Loucy (cell line): ENCODE measurements at regions not wholly inside any gene's neighbourhood (a gene's known extent, or its start where the extent isn't known, plus 50 kb on each side); places are given as distances from the start of the nearest gene placed in this dataset.

Experiments used
- H2AFZ ChIP-seq: fragments of 200-600 bp; sonication (generic); 2 replicates; pipeline ENCODE4 v1.6.0; 2016; ENCODE audit warnings: antibody characterized with exemption, mild to moderate bottlenecking, low read length, moderate library complexity
- H3F3A ChIP-seq: fragments of 200-600 bp; 2 replicates; pipeline ENCODE4 v1.6.0; 2016; ENCODE audit warnings: antibody characterized with exemption, low read depth, mild to moderate bottlenecking
- H3K27me3 ChIP-seq: fragments of 200-600 bp; sonication (generic); 2 replicates; pipeline ENCODE4 v1.6.1; 2014; ENCODE audit warnings: low read length, mild to moderate bottlenecking; ENCODE audit not compliant: insufficient read depth, poor library complexity, severe bottlenecking
- H3K36me3 ChIP-seq: fragments of 200-600 bp; sonication (generic); 2 replicates; pipeline ENCODE4 v1.6.1; 2016; ENCODE audit warnings: low read length; ENCODE audit not compliant: insufficient read depth
- H3K4me1 ChIP-seq: fragments of 200-600 bp; sonication (generic); 2 replicates; pipeline ENCODE4 v1.5.1; 2014; ENCODE audit warnings: low read length, mild to moderate bottlenecking; ENCODE audit not compliant: insufficient read depth, poor library complexity, severe bottlenecking
- H3K4me2 ChIP-seq: fragments of 200-600 bp; sonication (generic); 2 replicates; pipeline ENCODE4 v1.6.0; 2014; ENCODE audit warnings: antibody characterized with exemption, low read length, low read depth, mild to moderate bottlenecking; ENCODE audit not compliant: poor library complexity, severe bottlenecking
- H3K4me3 ChIP-seq: fragments of 200-600 bp; sonication (generic); 2 replicates; pipeline ENCODE4 v1.5.1; 2014; ENCODE audit warnings: low read length, mild to moderate bottlenecking, mixed read lengths; ENCODE audit not compliant: poor library complexity, severe bottlenecking
- H3K79me2 ChIP-seq: fragments of 200-600 bp; sonication (generic); 2 replicates; pipeline ENCODE4 v1.6.1; 2014; ENCODE audit warnings: low read length; ENCODE audit not compliant: insufficient read depth
- H3K9ac ChIP-seq: fragments of 200-600 bp; sonication (generic); 2 replicates; pipeline ENCODE4 v1.6.0; 2014; ENCODE audit warnings: mild to moderate bottlenecking, low read depth, low read length, moderate library complexity; ENCODE audit not compliant: poor library complexity, severe bottlenecking
- H3K9me2 ChIP-seq: fragments of 200-600 bp; sonication (generic); replicated peaks from 2 replicates; pipeline ENCODE4 v1.6.1; 2016; ENCODE audit warnings: low read depth, low read length, mixed read lengths
- H3K9me3 ChIP-seq: fragments of 200-600 bp; sonication (generic); 2 replicates; pipeline ENCODE4 v1.6.1; 2014; ENCODE audit warnings: mild to moderate bottlenecking, antibody characterized with exemption, low read length, low read depth; ENCODE audit not compliant: insufficient read depth
- H4K20me1 ChIP-seq: fragments of 200-600 bp; sonication (generic); 2 replicates; pipeline ENCODE4 v1.6.0; 2014; ENCODE audit warnings: antibody characterized with exemption, low read length, mild to moderate bottlenecking; ENCODE audit not compliant: insufficient read depth, poor library complexity, severe bottlenecking
- EZH2phosphoT487 ChIP-seq: fragments of 200-600 bp; IDR thresholded peaks from 2 replicates; pipeline ENCODE4 v1.6.1; 2018; ENCODE audit warnings: antibody characterized with exemption, mild to moderate bottlenecking, moderate library complexity, borderline replicate concordance
- TF ChIP-seq, protein P1 (sequence below): fragments of 200-600 bp; sonication (generic); conservative IDR thresholded peaks from 2 replicates; pipeline ENCODE4 v1.5.1; 2014; ENCODE audit warnings: mild to moderate bottlenecking, antibody characterized with exemption, low read length

DNA sequence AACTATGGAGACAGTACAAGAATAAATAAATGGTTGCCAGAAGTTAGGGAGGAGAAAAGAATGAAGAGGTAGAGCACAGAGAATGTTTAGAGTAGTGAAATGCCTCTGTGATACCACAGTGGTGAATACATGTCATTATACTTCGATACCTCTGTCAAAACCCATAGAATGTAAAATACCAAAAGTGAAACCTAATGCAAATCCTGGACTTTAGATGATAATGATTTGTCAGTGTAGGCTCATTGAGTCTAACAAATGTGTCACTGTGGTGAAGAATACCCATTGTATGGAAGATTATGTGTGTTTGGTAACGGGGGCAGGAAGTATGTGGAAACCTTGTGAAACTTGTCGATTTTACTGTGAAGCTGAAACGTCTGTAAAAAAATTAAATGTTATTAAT is 1106.5 kb upstream of the TMPRSS15 start:
- TF ChIP-seq EZH2phosphoT487, result no peak
- TF ChIP-seq, protein P1, sequence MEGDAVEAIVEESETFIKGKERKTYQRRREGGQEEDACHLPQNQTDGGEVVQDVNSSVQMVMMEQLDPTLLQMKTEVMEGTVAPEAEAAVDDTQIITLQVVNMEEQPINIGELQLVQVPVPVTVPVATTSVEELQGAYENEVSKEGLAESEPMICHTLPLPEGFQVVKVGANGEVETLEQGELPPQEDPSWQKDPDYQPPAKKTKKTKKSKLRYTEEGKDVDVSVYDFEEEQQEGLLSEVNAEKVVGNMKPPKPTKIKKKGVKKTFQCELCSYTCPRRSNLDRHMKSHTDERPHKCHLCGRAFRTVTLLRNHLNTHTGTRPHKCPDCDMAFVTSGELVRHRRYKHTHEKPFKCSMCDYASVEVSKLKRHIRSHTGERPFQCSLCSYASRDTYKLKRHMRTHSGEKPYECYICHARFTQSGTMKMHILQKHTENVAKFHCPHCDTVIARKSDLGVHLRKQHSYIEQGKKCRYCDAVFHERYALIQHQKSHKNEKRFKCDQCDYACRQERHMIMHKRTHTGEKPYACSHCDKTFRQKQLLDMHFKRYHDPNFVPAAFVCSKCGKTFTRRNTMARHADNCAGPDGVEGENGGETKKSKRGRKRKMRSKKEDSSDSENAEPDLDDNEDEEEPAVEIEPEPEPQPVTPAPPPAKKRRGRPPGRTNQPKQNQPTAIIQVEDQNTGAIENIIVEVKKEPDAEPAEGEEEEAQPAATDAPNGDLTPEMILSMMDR, result no peak
- H3K4me1 ChIP-seq, result no peaks in the 10 kb centered on the region
- no peaks in the 10 kb centered on the region for H3F3A ChIP-seq
- H3K4me2 ChIP-seq, result no peak overlapping the region
- H3K4me3 ChIP-seq, result no peak overlapping the region
- no peaks in the 10 kb centered on the region for H4K20me1 ChIP-seq
- H3K79me2 ChIP-seq, result no peaks in the 10 kb centered on the region
- H3K9me2 ChIP-seq, result no peaks in the 10 kb centered on the region
- H3K27me3 ChIP-seq, result no peaks in the 10 kb centered on the region
- H3K9ac ChIP-seq, result no peak overlapping the region
- no peaks in the 10 kb centered on the region; the same call in 1 of the 2 replicates for H3K9me3 ChIP-seq
- H3K36me3 ChIP-seq, result no peaks in the 10 kb centered on the region
- H2AFZ ChIP-seq, result no peak overlapping the region

DNA sequence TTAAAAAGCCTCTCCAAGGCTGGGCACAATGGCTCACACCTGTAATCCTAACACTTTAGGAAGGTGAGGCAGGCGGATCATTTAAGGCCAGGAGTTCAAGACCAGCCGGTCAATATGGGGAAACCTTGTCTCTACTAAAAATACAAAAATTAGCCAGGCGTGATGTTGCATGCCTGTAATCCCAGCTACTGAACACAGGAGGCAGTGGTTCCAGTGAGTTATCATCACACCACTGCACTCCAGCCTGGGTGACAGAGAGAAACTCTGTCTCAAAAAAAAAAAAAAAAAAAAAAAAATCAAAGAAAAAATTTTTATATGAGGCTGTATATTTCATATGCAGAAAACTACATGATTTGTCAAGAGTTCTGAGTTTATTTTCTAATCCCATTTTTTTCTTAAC is 1107.1 kb upstream of the TMPRSS15 start:
- Histone ChIP-seq H3K4me2 (no peak overlapping the region), H4K20me1 (no peaks in the 10 kb centered on the region), H3K9me2 (no peaks in the 10 kb centered on the region), H3K9ac (no peak overlapping the region), H3K27me3 (no peaks in the 10 kb centered on the region), H3K9me3 (no peaks in the 10 kb centered on the region; the same call in 1 of the 2 replicates), H2AFZ (no peak overlapping the region), H3F3A (no peaks in the 10 kb centered on the region), H3K4me1 (no peaks in the 10 kb centered on the region), H3K36me3 (no peaks in the 10 kb centered on the region), H3K79me2 (no peaks in the 10 kb centered on the region), H3K4me3 (no peak overlapping the region)
- TF ChIP-seq, protein P1, result no peak
- no peak for TF ChIP-seq EZH2phosphoT487

DNA sequence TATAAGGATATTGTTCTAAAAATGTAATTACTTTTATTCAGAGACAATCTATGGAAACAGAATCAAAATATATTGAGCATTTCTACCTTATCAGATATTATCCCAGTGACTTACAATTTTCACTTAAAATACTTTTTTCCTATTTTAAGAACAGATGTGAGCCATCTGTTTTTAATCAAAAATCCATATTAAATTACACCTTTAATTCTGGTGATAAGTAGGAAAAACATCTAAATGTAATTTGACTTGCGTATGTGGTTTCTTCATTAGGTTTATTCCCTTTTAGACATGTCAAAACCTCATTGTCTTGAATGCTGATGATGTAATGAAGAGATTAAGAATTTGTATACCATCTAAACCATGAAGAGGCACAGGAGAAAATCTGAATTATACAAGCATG is 1118.8 kb upstream of the TMPRSS15 start:
- Histone ChIP-seq H3K9me3 (no peaks in the 10 kb centered on the region), H3K9ac (no peak overlapping the region), H4K20me1 (no peaks in the 10 kb centered on the region), H3K4me1 (no peaks in the 10 kb centered on the region), H3K79me2 (no peaks in the 10 kb centered on the region), H2AFZ (no peak overlapping the region), H3K36me3 (no peaks in the 10 kb centered on the region), H3K27me3 (no peaks in the 10 kb centered on the region), H3K4me3 (no peak overlapping the region), H3F3A (no peaks in the 10 kb centered on the region), H3K9me2 (no peaks in the 10 kb centered on the region), H3K4me2 (no peak overlapping the region)
- TF ChIP-seq, protein P1, result no peak
- TF ChIP-seq EZH2phosphoT487, result no peak
